H1 (cell line): ENCODE measurements at regions not wholly inside any gene's neighbourhood (a gene's known extent, or its start where the extent isn't known, plus 50 kb on each side); places are given as distances from the start of the nearest gene placed in this dataset.

ENCODE experiments used
- CTCF ChIA-PET: fragments of 300-600 bp; sonication (Branson Sonifier 250); formaldehyde crosslinking; loops from one replicate; lab custom pipeline; 2021; ENCODE audit not compliant: partially characterized antibody; lab: Charles Lee
- POLR2A ChIA-PET: fragments of 300-600 bp; sonication (Branson Sonifier 250); formaldehyde crosslinking; loops from one replicate; lab custom pipeline; 2021; ENCODE audit warnings: inconsistent platforms; ENCODE audit not compliant: partially characterized antibody; lab: Charles Lee
- DNase-seq, 2 experiments: peaks; one replicate each; pipeline versions ENCODE4 v3.0.0 to v3.0.0-alpha.2; 2010 to 2022; ENCODE audit warnings: low spot score in 2 of 2, low read depth in 1 of 2, mixed read lengths in 1 of 2
- FAIRE-seq: peaks from 2 replicates; lab custom pipeline; 2011; peaks lifted over from hg19 to GRCh38; lab: Jason Lieb, UNC
- H2AFZ ChIP-seq: 2 replicates; pipeline ENCODE4 v1.8.1; 2012; ENCODE audit warnings: low read length, inconsistent platforms
- H2AK5ac ChIP-seq: 2 replicates; pipeline ENCODE4 v1.6.1; 2013; ENCODE audit warnings: low read depth, low read length
- H2BK120ac ChIP-seq: replicated peaks from 2 replicates; pipeline ENCODE3; 2013; ENCODE audit warnings: low read depth, low read length, inconsistent platforms
- H2BK12ac ChIP-seq: 2 replicates; pipeline ENCODE4 v1.6.1; 2013; ENCODE audit warnings: low read depth, low read length
- H2BK15ac ChIP-seq: 2 replicates; pipeline ENCODE4 v1.6.1; 2013; ENCODE audit warnings: low read length
- H2BK20ac ChIP-seq: 2 replicates; pipeline ENCODE4 v1.6.1; 2013; ENCODE audit warnings: low read length
- H2BK5ac ChIP-seq: 2 replicates; pipeline ENCODE4 v1.6.1; 2013; ENCODE audit warnings: low read depth, low read length
- H3K14ac ChIP-seq: 2 replicates; pipeline ENCODE4 v1.6.1; 2013; ENCODE audit warnings: inconsistent platforms; ENCODE audit not compliant: insufficient read length
- H3K18ac ChIP-seq: 2 replicates; pipeline ENCODE4 v1.6.1; 2013; ENCODE audit warnings: low read length; ENCODE audit errors: extremely low read depth
- H3K23ac ChIP-seq: 2 replicates; pipeline ENCODE4 v1.6.1; 2013; ENCODE audit warnings: inconsistent platforms; ENCODE audit not compliant: insufficient read length
- H3K23me2 ChIP-seq: 2 replicates; pipeline ENCODE4 v1.6.1; 2013; ENCODE audit warnings: low read depth, low read length
- H3K27ac ChIP-seq: 2 replicates; pipeline ENCODE4 v1.6.1; 2011; ENCODE audit warnings: low read depth, low read length, inconsistent platforms
- H3K27me3 ChIP-seq, 4 experiments: replicated peaks in 1 of 4; 1 replicate in 1 of 4; 2 replicates in 3 of 4; pipeline versions ENCODE4 v1.6.1 to v1.8.1; 2011 to 2013; ENCODE audit warnings: low read length in 3 of 4, mild to moderate bottlenecking in 3 of 4, inconsistent platforms in 2 of 4, mixed read lengths in 2 of 4, moderate library complexity in 1 of 4; ENCODE audit not compliant: control insufficient read depth in 3 of 4, insufficient read depth in 3 of 4; ENCODE audit errors: extremely low read depth in 1 of 4
- H3K36me3 ChIP-seq, 4 experiments: 2 replicates each; pipeline versions ENCODE4 v1.6.1 to v1.8.1; 2011 to 2013; ENCODE audit warnings: mild to moderate bottlenecking in 4 of 4, low read length in 3 of 4, moderate library complexity in 2 of 4, control low read depth in 1 of 4, inconsistent platforms in 1 of 4; ENCODE audit not compliant: insufficient read depth in 4 of 4, control insufficient read depth in 2 of 4
- H3K4ac ChIP-seq: replicated peaks from 2 replicates; pipeline ENCODE3; 2013; ENCODE audit warnings: low read length, low read depth, mixed read lengths, inconsistent platforms; ENCODE audit not compliant: insufficient read length
- H3K4me1 ChIP-seq, 4 experiments: replicated peaks in 1 of 4; 1 replicate in 1 of 4; 2 replicates in 3 of 4; pipeline versions ENCODE4 v1.6.1 to v1.8.1; 2011 to 2013; ENCODE audit warnings: low read length in 3 of 4, inconsistent platforms in 2 of 4, mixed read lengths in 1 of 4; ENCODE audit not compliant: insufficient read depth in 4 of 4, control insufficient read depth in 3 of 4
- H3K4me2 ChIP-seq, 2 experiments: 2 replicates each; pipeline versions ENCODE4 v1.6.1 to v1.8.1; 2011 to 2013; ENCODE audit warnings: low read depth in 2 of 2, low read length in 2 of 2, control low read depth in 1 of 2, inconsistent platforms in 1 of 2, mild to moderate bottlenecking in 1 of 2; ENCODE audit not compliant: insufficient read depth in 1 of 2
- H3K4me3 ChIP-seq, 4 experiments: fragments of 200-600, 300-600 bp in 1 of 4; sonication (generic), shearing (Covaris generic), sonication (Bioruptor Twin) in 1 of 4; 2 replicates each; pipeline versions ENCODE4 v1.5.1 to v1.8.1; 2011 to 2016; ENCODE audit warnings: low read length in 4 of 4, low read depth in 3 of 4, control low read depth in 2 of 4, inconsistent platforms in 2 of 4, mild to moderate bottlenecking in 2 of 4, mixed read lengths in 1 of 4, moderate library complexity in 1 of 4; ENCODE audit not compliant: insufficient read depth in 2 of 4; ENCODE audit errors: extremely low read depth in 1 of 4
- H3K56ac ChIP-seq: replicated peaks from 2 replicates; pipeline ENCODE3; 2013; ENCODE audit warnings: low read depth, mild to moderate bottlenecking, mixed read lengths, low read length, inconsistent platforms; ENCODE audit not compliant: insufficient read length
- H3K79me1 ChIP-seq: 2 replicates; pipeline ENCODE4 v1.6.1; 2013; ENCODE audit warnings: low read depth, low read length, control low read depth
- H3K79me2 ChIP-seq, 2 experiments: 2 replicates each; pipeline versions ENCODE4 v1.6.1 to v1.8.1; 2012 to 2013; ENCODE audit warnings: low read length in 2 of 2, mild to moderate bottlenecking in 2 of 2, inconsistent platforms in 1 of 2; ENCODE audit not compliant: insufficient read depth in 2 of 2, control insufficient read depth in 1 of 2
- H3K9ac ChIP-seq, 4 experiments: replicated peaks in 1 of 4; 1 replicate in 1 of 4; 2 replicates in 3 of 4; pipeline versions ENCODE4 v1.6.1 to v1.8.1; 2011 to 2013; ENCODE audit warnings: low read depth in 3 of 4, low read length in 3 of 4, control low read depth in 2 of 4, mild to moderate bottlenecking in 2 of 4, moderate library complexity in 2 of 4, inconsistent platforms in 1 of 4; ENCODE audit errors: extremely low read depth in 1 of 4
- H3K9me3 ChIP-seq, 2 experiments: 2 replicates each; pipeline versions ENCODE4 v1.6.1 to v1.8.1; 2012 to 2013; ENCODE audit warnings: mild to moderate bottlenecking in 2 of 2, moderate library complexity in 2 of 2, control low read depth in 1 of 2, inconsistent platforms in 1 of 2, low read depth in 1 of 2, low read length in 1 of 2, mixed read lengths in 1 of 2; ENCODE audit not compliant: insufficient read depth in 2 of 2
- H4K20me1 ChIP-seq, 2 experiments: replicated peaks in 1 of 2; 2 replicates each; pipeline versions ENCODE3 to v1.8.1; 2011 to 2013; ENCODE audit warnings: inconsistent platforms in 2 of 2, low read length in 2 of 2, mild to moderate bottlenecking in 1 of 2; ENCODE audit not compliant: insufficient read depth in 2 of 2, control insufficient read depth in 1 of 2
- H4K5ac ChIP-seq: 2 replicates; pipeline ENCODE4 v1.6.1; 2013; ENCODE audit warnings: low read length, low read depth, mixed read lengths, inconsistent platforms; ENCODE audit not compliant: insufficient read length
- H4K8ac ChIP-seq: 2 replicates; pipeline ENCODE4 v1.8.0; 2013; ENCODE audit warnings: mild to moderate bottlenecking, moderate library complexity, low read length, inconsistent platforms; ENCODE audit not compliant: insufficient read depth; ENCODE audit errors: extremely low read depth
- H4K91ac ChIP-seq: replicated peaks from 2 replicates; pipeline ENCODE3; 2013; ENCODE audit warnings: low read length, mixed read lengths, inconsistent platforms; ENCODE audit not compliant: insufficient read length
- ASH2L ChIP-seq: fragments of 200-600, 300-600 bp; sonication (generic); IDR thresholded peaks from one replicate; pipeline ENCODE4 v1.7.1; 2017; ENCODE audit warnings: low read length
- ATF2 ChIP-seq: IDR thresholded peaks from 2 replicates; pipeline ENCODE4 v1.6.1; 2012; ENCODE audit warnings: low read length, inconsistent platforms
- CREB1 ChIP-seq: IDR thresholded peaks from 2 replicates; pipeline ENCODE4 v1.6.1; 2012; ENCODE audit warnings: inconsistent platforms
- E2F6 ChIP-seq: IDR thresholded peaks from 2 replicates; pipeline ENCODE4 v1.6.1; 2012; ENCODE audit warnings: inconsistent platforms
- EGR1 ChIP-seq: IDR thresholded peaks from 2 replicates; pipeline ENCODE4 v1.6.1; 2011; ENCODE audit warnings: low read depth, low read length, borderline replicate concordance
- FOSL1 ChIP-seq: IDR thresholded peaks from 2 replicates; pipeline ENCODE4 v1.6.1; 2011; ENCODE audit warnings: mild to moderate bottlenecking, low read depth, low read length, moderate library complexity; ENCODE audit not compliant: insufficient read depth
- NRF1 ChIP-seq: IDR thresholded peaks from 2 replicates; pipeline ENCODE4 v1.6.1; 2011; ENCODE audit warnings: mild to moderate bottlenecking, low read depth, low read length, improper control_type of control experiment
- SAP30 ChIP-seq: fragments of 300-600 bp; sonication (generic); IDR thresholded peaks from 2 replicates; pipeline ENCODE4 v1.7.1; 2012; ENCODE audit warnings: low read length, moderate library complexity, mild to moderate bottlenecking, inconsistent platforms; ENCODE audit not compliant: insufficient read depth, insufficient replicate concordance
- SIX5 ChIP-seq: IDR thresholded peaks from 2 replicates; pipeline ENCODE4 v1.6.1; 2011; ENCODE audit warnings: mild to moderate bottlenecking, low read depth, low read length
- SUZ12 ChIP-seq: fragments of 200-600 bp; sonication (generic); IDR thresholded peaks from 2 replicates; pipeline ENCODE4 v1.6.1; 2012; ENCODE audit warnings: mild to moderate bottlenecking, inconsistent platforms, low read length, moderate library complexity, mixed read lengths
- TCF12 ChIP-seq: IDR thresholded peaks from 2 replicates; pipeline ENCODE4 v1.6.1; 2011; ENCODE audit warnings: low read depth, mild to moderate bottlenecking, low read length
- TEAD4 ChIP-seq: IDR thresholded peaks from 2 replicates; pipeline ENCODE4 v1.6.1; 2012; ENCODE audit warnings: low read depth, low read length, inconsistent platforms, mixed read lengths
- ZNF274 ChIP-seq: IDR thresholded peaks from 2 replicates; pipeline ENCODE4 v1.7.0; 2012; ENCODE audit warnings: low read length, borderline replicate concordance; ENCODE audit errors: extremely low read depth
- WGBS, 2 experiments: shearing (Covaris generic) in 1 of 2; methylation state at CpG; one replicate each; pipeline versions ENCODE4 v1.1.6 to v1.1.7; 2013 to 2015; ENCODE audit warnings: low lambda C conversion rate in 2 of 2, mixed read lengths in 2 of 2, inconsistent platforms in 1 of 2, low coverage in 1 of 2, missing lambda C conversion rate in 1 of 2; ENCODE audit not compliant: insufficient replicate concordance in 2 of 2, insufficient coverage in 1 of 2, insufficient read length in 1 of 2; ENCODE audit errors: extremely low coverage in 1 of 2, missing lambda C conversion rate in 1 of 2; 5-methylcytosine and 5-hydroxymethylcytosine counted together

- H3K9me3 ChIP-seq, result no peaks in the 10 kb centered on the region
- DNase-seq (no peak), FAIRE-seq (no peak)
- H3K23me2 ChIP-seq, result no peaks in the 10 kb centered on the region
- no peak overlapping the region for H3K9ac ChIP-seq
- H3K79me2 ChIP-seq, result no peaks in the 10 kb centered on the region
- 76% methylated on average over 5 of the region's 5 CpGs; no CpG with 5 or more reads in 1 of the 2 experiments for WGBS, 2 experiments
- H4K91ac ChIP-seq, result no peak overlapping the region
- no peak overlapping the region for H2BK5ac ChIP-seq
- no peak overlapping the region for H3K4me3 ChIP-seq
- H2BK15ac ChIP-seq, result no peak overlapping the region
- 0 out of 2 replicates have a peak overlapping the region, but pooled peaks have one; percentile 58 for H2AFZ ChIP-seq
- H3K4me1 ChIP-seq, result no peaks in the 10 kb centered on the region
- no peak overlapping the region for H2AK5ac ChIP-seq
- ChIA-PET POLR2A (no interaction called here), CTCF (interaction anchor here (0.6 kb wide), 1 partner anchor 858 kb away, joined by 3 read pairs; no protein-coding TSS in a partner anchor)
- no peak overlapping the region for H3K4ac ChIP-seq
- no peak overlapping the region for H4K5ac ChIP-seq
- no peak overlapping the region for H2BK120ac ChIP-seq
- H3K18ac ChIP-seq, result no peak overlapping the region
- H3K14ac ChIP-seq, result no peak overlapping the region
- no peak overlapping the region for H3K23ac ChIP-seq
- H2BK12ac ChIP-seq, result no peak overlapping the region
- H4K8ac ChIP-seq, result no peak overlapping the region
- no peak overlapping the region for H3K4me2 ChIP-seq
- no peak overlapping the region for H2BK20ac ChIP-seq
- H3K27me3 ChIP-seq, result no peaks in the 10 kb centered on the region
- no peaks in the 10 kb centered on the region for H3K36me3 ChIP-seq
- no peaks in the 10 kb centered on the region for H4K20me1 ChIP-seq
- no peak overlapping the region for H3K27ac ChIP-seq
- H3K56ac ChIP-seq, result no peak overlapping the region
- H3K79me1 ChIP-seq, result no peaks in the 10 kb centered on the region
- no peak for TF ChIP-seq TEAD4
- no peak for TF ChIP-seq CREB1
- TF ChIP-seq TCF12, result no peak
- no peak for TF ChIP-seq SIX5
- no peak for TF ChIP-seq ZNF274
- no peak for TF ChIP-seq NRF1
- no peak for TF ChIP-seq E2F6
- no peak for TF ChIP-seq ATF2
- no peak for TF ChIP-seq EGR1
- no peak for TF ChIP-seq SUZ12
- TF ChIP-seq FOSL1, result no peak
- no peak for TF ChIP-seq SAP30
- TF ChIP-seq ASH2L, result no peak
Measured at GRCh38 chr10:9869606-9870176, 1148.0 kb upstream of the CELF2 start.
